Endodermal cell (in vitro differentiated cells): ENCODE measurements at regions not wholly inside any gene's neighbourhood (a gene's known extent, or its start where the extent isn't known, plus 50 kb on each side); places are given as distances from the start of the nearest gene placed in this dataset.

Experiments
- DNase-seq: peaks from one replicate; pipeline ENCODE4 v3.0.0-alpha.2; 2017
- H3K27ac ChIP-seq: 2 replicates; pipeline ENCODE4 v1.5.1; 2013; ENCODE audit warnings: mild to moderate bottlenecking, low read depth, low read length, moderate library complexity
- H3K27me3 ChIP-seq: 2 replicates; pipeline ENCODE4 v1.6.1; 2013; ENCODE audit warnings: mild to moderate bottlenecking, low read length, moderate library complexity; ENCODE audit not compliant: insufficient read depth, control insufficient read depth, poor library complexity, severe bottlenecking
- H3K36me3 ChIP-seq: 2 replicates; pipeline ENCODE4 v1.7.0; 2013; ENCODE audit warnings: mild to moderate bottlenecking, low read length, moderate library complexity; ENCODE audit not compliant: control insufficient read depth, insufficient read depth
- H3K4me1 ChIP-seq: one replicate; pipeline ENCODE4 v1.7.0; 2013; ENCODE audit warnings: low read length; ENCODE audit not compliant: control insufficient read depth, insufficient read depth
- H3K4me3 ChIP-seq: 2 replicates; pipeline ENCODE4 v1.5.1; 2013; ENCODE audit warnings: mild to moderate bottlenecking, low read length, moderate library complexity
- H3K9ac ChIP-seq: 2 replicates; pipeline ENCODE4 v1.6.1; 2013; ENCODE audit warnings: mild to moderate bottlenecking, low read length, moderate library complexity; ENCODE audit not compliant: poor library complexity, severe bottlenecking; ENCODE audit errors: extremely low read depth
- H3K9me3 ChIP-seq: 2 replicates; pipeline ENCODE4 v1.6.1; 2013; ENCODE audit warnings: mild to moderate bottlenecking, low read length, moderate library complexity; ENCODE audit not compliant: control insufficient read depth
- H3K27ac Mint-ChIP-seq: 2 replicates; pipeline ENCODE4 v1.8.0; 2020; ENCODE audit warnings: mixed read lengths
- H3K27me3 Mint-ChIP-seq: 2 replicates; pipeline ENCODE4 v1.8.0; 2021; ENCODE audit warnings: mild to moderate bottlenecking, mixed read lengths; ENCODE audit not compliant: insufficient read depth
- H3K36me3 Mint-ChIP-seq: 2 replicates; pipeline ENCODE4 v1.8.0; 2020; ENCODE audit warnings: low read depth, mixed read lengths
- H3K4me1 Mint-ChIP-seq: 2 replicates; pipeline ENCODE4 v1.8.0; 2020; ENCODE audit warnings: mixed read lengths
- H3K4me3 Mint-ChIP-seq: 2 replicates; pipeline ENCODE4 v1.8.0; 2020; ENCODE audit warnings: mild to moderate bottlenecking, moderate library complexity, mixed read lengths
- H3K9me3 Mint-ChIP-seq: 2 replicates; pipeline ENCODE4 v1.8.0; 2020; ENCODE audit warnings: mild to moderate bottlenecking, mixed read lengths
- WGBS, 2 experiments: methylation state at CpG; one replicate each; pipeline versions ENCODE4 v1.1.5 to v1.1.7; 2013; ENCODE audit warnings: missing lambda C conversion rate in 2 of 2, mixed read lengths in 1 of 2; ENCODE audit not compliant: insufficient coverage in 1 of 2, insufficient read length in 1 of 2; 5-methylcytosine and 5-hydroxymethylcytosine counted together
- TF ChIP-seq, protein P1 (sequence below): fragments of 200-600 bp; sonication (generic); conservative IDR thresholded peaks from 2 replicates; pipeline ENCODE4 v1.5.0; 2021; ENCODE audit warnings: antibody characterized with exemption, mild to moderate bottlenecking

DNA sequence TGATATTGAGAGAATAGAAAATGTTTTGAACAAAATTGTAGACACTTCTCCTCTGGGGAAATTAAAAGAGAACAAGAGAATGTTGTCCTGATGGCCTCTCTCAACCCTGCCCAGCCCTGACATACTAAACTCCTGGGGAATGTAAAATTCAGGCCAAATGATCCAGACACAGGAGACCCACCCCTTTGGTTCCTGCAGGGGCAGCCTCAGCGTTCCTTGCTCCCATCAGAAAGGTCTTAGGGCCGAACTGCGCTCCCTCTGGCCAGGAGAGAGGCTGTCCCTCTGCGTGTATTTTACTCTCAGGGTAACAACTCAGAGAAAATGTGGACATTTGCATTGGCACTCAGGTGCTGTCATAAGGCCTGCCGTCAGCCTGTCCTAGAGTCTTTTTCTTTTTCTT lies 616.3 kb upstream of the KLF4 start:
- H3K9ac ChIP-seq: no peak overlapping the region
- Mint-ChIP-seq H3K4me1 (peaks cover 26% of the 10 kb centered on the region), H3K36me3 (no peaks in the 10 kb centered on the region), H3K27me3 (peaks cover 11% of the 10 kb centered on the region), H3K27ac (no peak overlapping the region), H3K4me3 (no peak overlapping the region), H3K9me3 (no peaks in the 10 kb centered on the region)
- H3K27ac ChIP-seq: no peak overlapping the region
- TF ChIP-seq, protein P1, sequence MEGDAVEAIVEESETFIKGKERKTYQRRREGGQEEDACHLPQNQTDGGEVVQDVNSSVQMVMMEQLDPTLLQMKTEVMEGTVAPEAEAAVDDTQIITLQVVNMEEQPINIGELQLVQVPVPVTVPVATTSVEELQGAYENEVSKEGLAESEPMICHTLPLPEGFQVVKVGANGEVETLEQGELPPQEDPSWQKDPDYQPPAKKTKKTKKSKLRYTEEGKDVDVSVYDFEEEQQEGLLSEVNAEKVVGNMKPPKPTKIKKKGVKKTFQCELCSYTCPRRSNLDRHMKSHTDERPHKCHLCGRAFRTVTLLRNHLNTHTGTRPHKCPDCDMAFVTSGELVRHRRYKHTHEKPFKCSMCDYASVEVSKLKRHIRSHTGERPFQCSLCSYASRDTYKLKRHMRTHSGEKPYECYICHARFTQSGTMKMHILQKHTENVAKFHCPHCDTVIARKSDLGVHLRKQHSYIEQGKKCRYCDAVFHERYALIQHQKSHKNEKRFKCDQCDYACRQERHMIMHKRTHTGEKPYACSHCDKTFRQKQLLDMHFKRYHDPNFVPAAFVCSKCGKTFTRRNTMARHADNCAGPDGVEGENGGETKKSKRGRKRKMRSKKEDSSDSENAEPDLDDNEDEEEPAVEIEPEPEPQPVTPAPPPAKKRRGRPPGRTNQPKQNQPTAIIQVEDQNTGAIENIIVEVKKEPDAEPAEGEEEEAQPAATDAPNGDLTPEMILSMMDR: peak; percentile 70
- no peaks in the 10 kb centered on the region for H3K36me3 ChIP-seq
- H3K4me1 ChIP-seq: peaks cover 14% of the 10 kb centered on the region
- H3K27me3 ChIP-seq: no peaks in the 10 kb centered on the region
- DNase-seq: peak; percentile 83
- 53 to 54% methylated on average over 4 to 5 of the region's 5 CpGs for WGBS, 2 experiments
- H3K9me3 ChIP-seq: no peaks in the 10 kb centered on the region
- H3K4me3 ChIP-seq: no peak overlapping the region

DNA sequence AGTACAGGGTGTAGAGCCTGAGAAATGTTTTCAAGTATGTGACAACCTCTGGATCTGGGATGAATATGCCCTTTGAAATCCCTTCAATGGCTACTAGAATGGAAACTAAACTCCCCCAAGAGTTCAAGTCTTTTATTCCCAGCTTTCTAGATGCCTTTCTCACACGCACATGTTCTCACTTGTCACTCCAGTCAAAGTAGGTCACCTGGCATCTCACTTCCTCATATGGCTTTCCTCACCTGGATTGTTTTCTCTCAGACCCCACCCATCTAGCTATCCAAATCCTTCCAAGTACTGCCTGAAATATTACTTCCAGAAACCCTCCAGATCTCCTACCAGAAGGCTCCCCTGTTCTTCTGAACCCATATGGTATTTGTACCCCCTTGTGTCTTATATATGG lies 615.4 kb upstream of the KLF4 start:
- TF ChIP-seq, protein P1: no peak
- no peaks in the 10 kb centered on the region for H3K27me3 ChIP-seq
- no peak overlapping the region for H3K27ac ChIP-seq
- no peak for DNase-seq
- H3K9ac ChIP-seq: no peak overlapping the region
- no peaks in the 10 kb centered on the region for H3K9me3 ChIP-seq
- Mint-ChIP-seq H3K4me1 (peaks cover 34% of the 10 kb centered on the region), H3K9me3 (no peaks in the 10 kb centered on the region), H3K27ac (no peak overlapping the region), H3K4me3 (no peak overlapping the region), H3K27me3 (peaks cover 11% of the 10 kb centered on the region), H3K36me3 (no peaks in the 10 kb centered on the region)
- H3K4me1 ChIP-seq: peaks cover 14% of the 10 kb centered on the region
- H3K4me3 ChIP-seq: no peak overlapping the region
- WGBS, 2 experiments: 87% methylated on average over 1 of the region's 1 CpG; no CpG with 5 or more reads in 1 of the 2 experiments
- no peaks in the 10 kb centered on the region for H3K36me3 ChIP-seq

DNA sequence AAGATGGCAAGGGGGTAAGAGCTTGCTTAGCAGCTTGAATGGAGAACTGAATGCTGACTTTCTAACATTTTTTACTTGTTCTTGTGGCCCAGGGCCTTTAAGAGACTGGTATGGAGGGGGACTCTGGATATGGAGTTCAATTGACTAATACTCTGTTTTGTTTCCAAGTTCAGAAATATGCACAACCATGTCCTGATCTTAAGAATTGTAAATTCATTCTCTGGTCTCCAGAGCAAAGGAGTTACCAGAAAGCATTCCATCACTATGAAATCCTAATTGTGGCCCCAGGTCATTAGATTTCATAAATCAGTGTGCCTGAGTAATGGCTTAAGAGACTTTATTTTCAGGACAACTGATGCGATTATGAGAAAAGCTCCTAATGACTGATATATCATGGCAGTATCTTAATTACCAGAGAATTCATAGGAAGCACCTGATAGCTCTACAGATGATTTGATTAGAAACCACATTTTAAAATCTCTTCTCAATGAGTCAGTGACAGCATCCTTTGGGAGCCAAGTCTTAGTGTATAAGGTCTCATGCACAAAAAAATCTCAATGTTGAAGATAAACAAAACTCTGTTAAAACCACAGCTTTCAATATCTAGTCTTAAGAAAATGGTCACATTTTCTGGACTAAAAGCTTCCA lies 613.6 kb upstream of the KLF4 start:
- H3K9me3 ChIP-seq: no peaks in the 10 kb centered on the region
- peaks cover 2% of the 10 kb centered on the region for H3K4me1 ChIP-seq
- H3K27me3 ChIP-seq: peaks cover under 1% of the 10 kb centered on the region
- H3K4me3 ChIP-seq: no peak overlapping the region
- Mint-ChIP-seq H3K27ac (no peak overlapping the region), H3K9me3 (no peaks in the 10 kb centered on the region), H3K4me1 (peaks cover 19% of the 10 kb centered on the region), H3K36me3 (no peaks in the 10 kb centered on the region), H3K4me3 (no peak overlapping the region), H3K27me3 (peaks cover 11% of the 10 kb centered on the region)
- TF ChIP-seq, protein P1: no peak
- no peak for DNase-seq
- no peak overlapping the region for H3K9ac ChIP-seq
- no peak overlapping the region for H3K27ac ChIP-seq
- 97 to 100% methylated on average over 1 of the region's 1 CpG for WGBS, 2 experiments
- no peaks in the 10 kb centered on the region for H3K36me3 ChIP-seq
